Right cardiac atrium (tissue), 5 donors: ENCODE measurements at regions not wholly inside any gene's neighbourhood (a gene's known extent, or its start where the extent isn't known, plus 50 kb on each side); places are given as distances from the start of the nearest gene placed in this dataset.
"Not testable (repeated sequence)": the region's sequence is repeated elsewhere in the genome, so short reads cannot be mapped to it uniquely, and the experiment has no call there.

ENCODE experiments used
- ATAC-seq, 2 donors: fragments of 200-7000 bp; cut with Tn5 transposase; one replicate each; pipeline versions ENCODE4 v1.8.0 to v1.9.1; 2020; ENCODE audit warnings: moderate library complexity in 2 of 2, mild to moderate bottlenecking in 1 of 2
- DNase-seq, 3 donors: peaks; one replicate each; pipeline ENCODE4 v3.0.0-alpha.2; 2020
- H3K27ac ChIP-seq: one replicate; pipeline ENCODE4 v1.5.1; 2013; ENCODE audit warnings: mild to moderate bottlenecking, low read length, control low read depth, moderate library complexity
- H3K27me3 ChIP-seq: one replicate; pipeline ENCODE4 v1.6.1; 2013; ENCODE audit not compliant: control insufficient read depth, insufficient read depth
- H3K4me1 ChIP-seq: one replicate; pipeline ENCODE4 v1.6.1; 2013; ENCODE audit warnings: low read length; ENCODE audit not compliant: control insufficient read depth, insufficient read depth
- H3K4me3 ChIP-seq: one replicate; pipeline ENCODE4 v1.5.1; 2013; ENCODE audit warnings: low read length, control low read depth
- H3K9me3 ChIP-seq: one replicate; pipeline ENCODE4 v1.6.1; 2013; ENCODE audit warnings: low read length; ENCODE audit not compliant: control insufficient read depth
- WGBS: extraction: QIAGEN DNeasy Blood & Tissue Kit; methylation state at CpG from one replicate; pipeline ENCODE4 v1.1.7; 2013; 5-methylcytosine and 5-hydroxymethylcytosine counted together
- intact Hi-C, 4 donors: fragments of 100-400 bp; cut with DNase I; formaldehyde crosslinking; loops; one replicate each; pipeline versions ENCODE4 v1.11.0 to v1.14.0; 2022 to 2023
- donor health status: healthy with polysubstance abuse.
- donor health status: DM: no; HTN: yes; CAD: no.
- donor health status: DM: no; HTN: no; CAD: no.
- donor health status: DM: no; HTN: yes; CAD: no; lungs with severe emphysema.
- donor health status: DM: yes; HTN: yes; CAD: no.

- H3K4me1 ChIP-seq = no peaks in the 10 kb centered on the region
- DNase-seq (no peak), ATAC-seq (no peak)
- no peak overlapping the region for H3K27ac ChIP-seq
- WGBS = 83% methylated on average over 5 of the region's 5 CpGs
- intact Hi-C loops = loop anchor here in 1 of 4 donors (10.0 kb wide), 1 partner anchor 539 kb away; no protein-coding TSS in a partner anchor
- H3K9me3 ChIP-seq = no peaks in the 10 kb centered on the region
- no peaks in the 10 kb centered on the region for H3K27me3 ChIP-seq
- no peak overlapping the region for H3K4me3 ChIP-seq
These were observed 75.7 kb upstream of the EGFL6 start for GRCh38 chrX:13493659-13494058.

GRCh38 chrX:13492286-13492685, 77.1 kb upstream of the EGFL6 start:
- Histone ChIP-seq H3K9me3 (no peaks in the 10 kb centered on the region), H3K4me3 (no peak overlapping the region), H3K27me3 (no peaks in the 10 kb centered on the region), H3K27ac (no peak overlapping the region), H3K4me1 (no peaks in the 10 kb centered on the region)
- intact Hi-C loops = loop anchor here in 1 of 4 donors (10.0 kb wide), 1 partner anchor 537 kb away; no protein-coding TSS in a partner anchor
- no peak for ATAC-seq
- no peak for DNase-seq
- WGBS = 100% methylated on average over 2 of the region's 2 CpGs

- H3K27me3 ChIP-seq = no peaks in the 10 kb centered on the region
- H3K9me3 ChIP-seq = no peaks in the 10 kb centered on the region
- DNase-seq (no peak), ATAC-seq (no peak)
- H3K4me1 ChIP-seq = no peaks in the 10 kb centered on the region
- intact Hi-C loops = loop anchor here in 1 of 4 donors (10.0 kb wide), 1 partner anchor 536 kb away; no protein-coding TSS in a partner anchor
- H3K4me3 ChIP-seq = no peak overlapping the region
- H3K27ac ChIP-seq = no peak overlapping the region
- WGBS = 86% methylated on average over 3 of the region's 3 CpGs
These were observed 78.3 kb upstream of the EGFL6 start for GRCh38 chrX:13491061-13491460.

- WGBS = 47% methylated on average over 5 of the region's 5 CpGs
- Histone ChIP-seq H3K27me3 (no peaks in the 10 kb centered on the region), H3K27ac (no peak overlapping the region), H3K4me3 (no peak overlapping the region), H3K4me1 (no peaks in the 10 kb centered on the region), H3K9me3 (no peaks in the 10 kb centered on the region)
- ATAC-seq (peak in 1 of 2 donors; percentile 53), DNase-seq (peak; percentile 61 to 82 (median 69))
- intact Hi-C loops = loop anchor here in 3 of 4 donors (5.0 to 10.0 kb wide), 3 partner anchors 515 to 545 kb away; partner anchors contain the start of gene TMSB4X (in 1 of the 3)
These were observed 79.9 kb upstream of the EGFL6 start for GRCh38 chrX:13489454-13489853.

GRCh38 chrX:13487731-13488505, 81.5 kb upstream of the EGFL6 start:
- no peaks in the 10 kb centered on the region for H3K27me3 ChIP-seq
- WGBS = 7% methylated on average over 7 of the region's 7 CpGs

GRCh38 chrX:13485167-13485566, 84.2 kb upstream of the EGFL6 start:
- no peak for DNase-seq
- intact Hi-C loops = loop anchor here in 3 of 4 donors (5.0 to 10.0 kb wide), 3 partner anchors 510 to 540 kb away; partner anchors contain the start of gene TMSB4X (in 1 of the 3)
- 98% methylated on average over 2 of the region's 2 CpGs for WGBS
- H3K4me1 ChIP-seq = peaks cover 3% of the 10 kb centered on the region
- H3K9me3 ChIP-seq = no peaks in the 10 kb centered on the region
- H3K27me3 ChIP-seq = no peaks in the 10 kb centered on the region
- H3K27ac ChIP-seq = no peak overlapping the region
- H3K4me3 ChIP-seq = no peak overlapping the region
- ATAC-seq = no peak

More at GRCh38 chrX:13487731-13488505, 81.5 kb upstream of the EGFL6 start:
- intact Hi-C loops = loop anchor here in 3 of 4 donors (5.0 to 10.0 kb wide), 3 partner anchors 513 to 543 kb away; partner anchors contain the start of gene TMSB4X (in 1 of the 3)
- peak overlapping the region; percentile 58 for H3K27ac ChIP-seq
- no peak overlapping the region for H3K4me3 ChIP-seq
- peaks cover 3% of the 10 kb centered on the region for H3K4me1 ChIP-seq
- peak; percentile 83 to 84 for ATAC-seq
- peak in 1 of 3 donors; percentile 26 for DNase-seq
- no peaks in the 10 kb centered on the region for H3K9me3 ChIP-seq

- no peaks in the 10 kb centered on the region for H3K27me3 ChIP-seq
- DNase-seq (no peak), ATAC-seq (no peak)
- WGBS = 97% methylated on average over 3 of the region's 3 CpGs
- H3K4me1 ChIP-seq = peaks cover 3% of the 10 kb centered on the region
- no peaks in the 10 kb centered on the region for H3K9me3 ChIP-seq
- H3K27ac ChIP-seq = no peak overlapping the region
- intact Hi-C loops = loop anchor here in 2 of 4 donors (10.0 kb wide), 2 partner anchors 509 to 539 kb away; partner anchors contain the start of gene TMSB4X (in 1 of the 2)
- no peak overlapping the region for H3K4me3 ChIP-seq
These were observed 85.6 kb upstream of the EGFL6 start for GRCh38 chrX:13483773-13484172.

- intact Hi-C loops = loop anchor here in 2 of 4 donors (10.0 kb wide), 2 partner anchors 508 to 538 kb away; partner anchors contain the start of gene TMSB4X (in 1 of the 2)
- ATAC-seq (no peak), DNase-seq (no peak)
- Histone ChIP-seq H3K27ac (no peak overlapping the region), H3K4me3 (no peak overlapping the region), H3K27me3 (no peaks in the 10 kb centered on the region), H3K4me1 (peaks cover 3% of the 10 kb centered on the region), H3K9me3 (no peaks in the 10 kb centered on the region)
- WGBS = 61% methylated on average over 9 of the region's 9 CpGs
These were observed 86.5 kb upstream of the EGFL6 start for GRCh38 chrX:13482746-13483541.

- not testable (repeated sequence) for H3K27ac ChIP-seq
These were observed 88.6 kb upstream of the EGFL6 start for GRCh38 chrX:13480780-13481179.

GRCh38 chrX:13479452-13479813, 90.0 kb upstream of the EGFL6 start:
- ATAC-seq (peak; percentile 43 to 82), DNase-seq (no peak)
- no peak overlapping the region for H3K4me3 ChIP-seq
- no peaks in the 10 kb centered on the region for H3K27me3 ChIP-seq
- intact Hi-C loops = no loop called here
- H3K4me1 ChIP-seq = peaks cover 5% of the 10 kb centered on the region
- 69% methylated on average over 2 of the region's 2 CpGs for WGBS
- H3K27ac ChIP-seq = peak overlapping the region; percentile 57
- H3K9me3 ChIP-seq = no peaks in the 10 kb centered on the region

More at GRCh38 chrX:13480780-13481179, 88.6 kb upstream of the EGFL6 start:
- WGBS = 95% methylated on average over 2 of the region's 2 CpGs
- H3K27me3 ChIP-seq, DNase-seq, H3K4me3 ChIP-seq, H3K4me1 ChIP-seq, H3K9me3 ChIP-seq, ATAC-seq: not testable (repeated sequence)
- intact Hi-C loops = loop anchor here in 2 of 4 donors (10.0 kb wide), 2 partner anchors 506 to 536 kb away; partner anchors contain the start of gene TMSB4X (in 1 of the 2)
